KMS-11 (cell line): ENCODE measurements at regions not wholly inside any gene's neighbourhood (a gene's known extent, or its start where the extent isn't known, plus 50 kb on each side); places are given as distances from the start of the nearest gene placed in this dataset.

Experiments used
- H2AFZ ChIP-seq: fragments of 200-600 bp; sonication (generic); 2 replicates; pipeline ENCODE4 v1.6.1; 2016; ENCODE audit warnings: antibody characterized with exemption, mixed run types, low read depth
- H3K27ac ChIP-seq: fragments of 200-600 bp; sonication (generic); 2 replicates; pipeline ENCODE4 v1.6.1; 2016; ENCODE audit warnings: mild to moderate bottlenecking, mixed run types
- H3K27me3 ChIP-seq: fragments of 200-600 bp; sonication (generic); 2 replicates; pipeline ENCODE4 v1.6.1; 2017; ENCODE audit warnings: mild to moderate bottlenecking, low read depth, mixed run types, moderate library complexity; ENCODE audit not compliant: insufficient read depth
- H3K36me3 ChIP-seq: fragments of 200-600 bp; sonication (generic); 2 replicates; pipeline ENCODE4 v1.6.1; 2017; ENCODE audit warnings: mild to moderate bottlenecking, mixed run types; ENCODE audit not compliant: insufficient read depth
- H3K4me1 ChIP-seq: fragments of 200-600 bp; sonication (generic); 2 replicates; pipeline ENCODE4 v1.6.1; 2016; ENCODE audit warnings: mild to moderate bottlenecking, low read depth, mixed run types; ENCODE audit not compliant: poor library complexity, severe bottlenecking
- H3K4me2 ChIP-seq: fragments of 200-600 bp; sonication (generic); 2 replicates; pipeline ENCODE4 v1.7.0; 2016; ENCODE audit warnings: mild to moderate bottlenecking, mixed run types
- H3K4me3 ChIP-seq: fragments of 200-600 bp; sonication (generic); IDR thresholded peaks from 2 replicates; pipeline ENCODE4 v1.6.1; 2017; ENCODE audit warnings: low read depth, low read length, mixed read lengths; ENCODE audit not compliant: insufficient read depth
- H3K79me2 ChIP-seq: fragments of 200-600 bp; sonication (generic); 2 replicates; pipeline ENCODE4 v1.6.1; 2016; ENCODE audit warnings: low read depth, mixed run types; ENCODE audit not compliant: insufficient read depth
- H3K9ac ChIP-seq: fragments of 200-600 bp; sonication (generic); 2 replicates; pipeline ENCODE4 v1.6.1; 2016; ENCODE audit warnings: mild to moderate bottlenecking, mixed run types
- H4K20me1 ChIP-seq: fragments of 200-600 bp; sonication (generic); 2 replicates; pipeline ENCODE4 v1.6.1; 2016; ENCODE audit warnings: mild to moderate bottlenecking, mixed run types; ENCODE audit not compliant: insufficient read depth
- CTCF ChIP-seq: fragments of 200-600 bp; sonication (generic); conservative IDR thresholded peaks from 2 replicates; pipeline ENCODE4 v1.6.1; 2017; ENCODE audit warnings: low read depth, mild to moderate bottlenecking, antibody characterized with exemption, low read length, moderate library complexity, mixed read lengths

- no peaks in the 10 kb centered on the region for H3K36me3 ChIP-seq
- no peaks in the 10 kb centered on the region for H3K27me3 ChIP-seq
- no peak overlapping the region for H3K9ac ChIP-seq
- no peak overlapping the region for H2AFZ ChIP-seq
- H3K79me2 ChIP-seq, result no peaks in the 10 kb centered on the region
- no peak overlapping the region for H3K4me3 ChIP-seq
- no peak overlapping the region for H3K27ac ChIP-seq
- H3K4me1 ChIP-seq, result no peaks in the 10 kb centered on the region
- no peaks in the 10 kb centered on the region for H4K20me1 ChIP-seq
- no peak overlapping the region for H3K4me2 ChIP-seq
- TF ChIP-seq CTCF, result no peak
Observed at GRCh38 chr20:60313191-60313590, 355.0 kb downstream of the CDH26 start.

- Histone ChIP-seq H2AFZ (no peak overlapping the region), H3K4me2 (no peak overlapping the region), H3K4me3 (no peak overlapping the region), H3K79me2 (no peaks in the 10 kb centered on the region), H3K27ac (no peak overlapping the region), H3K9ac (no peak overlapping the region), H4K20me1 (no peaks in the 10 kb centered on the region), H3K4me1 (no peaks in the 10 kb centered on the region), H3K27me3 (no peaks in the 10 kb centered on the region), H3K36me3 (no peaks in the 10 kb centered on the region)
- TF ChIP-seq CTCF, result no peak
Observed at GRCh38 chr20:60313614-60314013, 355.4 kb downstream of the CDH26 start.

- Histone ChIP-seq H3K27me3 (no peaks in the 10 kb centered on the region), H3K36me3 (no peaks in the 10 kb centered on the region), H3K4me3 (no peak overlapping the region), H2AFZ (no peak overlapping the region), H3K79me2 (no peaks in the 10 kb centered on the region), H3K27ac (no peak overlapping the region), H3K9ac (no peak overlapping the region), H4K20me1 (no peaks in the 10 kb centered on the region), H3K4me1 (no peaks in the 10 kb centered on the region), H3K4me2 (no peak overlapping the region)
- TF ChIP-seq CTCF, result no peak
Observed at GRCh38 chr20:60314727-60315126, 356.5 kb downstream of the CDH26 start.

GRCh38 chr20:60316476-60317158, 358.4 kb downstream of the CDH26 start:
- H4K20me1 ChIP-seq, result no peaks in the 10 kb centered on the region
- H3K4me3 ChIP-seq, result no peak overlapping the region
- no peak overlapping the region for H3K9ac ChIP-seq
- H3K27ac ChIP-seq, result no peak overlapping the region
- TF ChIP-seq CTCF, result no peak
- H3K27me3 ChIP-seq, result no peaks in the 10 kb centered on the region
- no peak overlapping the region for H2AFZ ChIP-seq
- no peaks in the 10 kb centered on the region for H3K36me3 ChIP-seq
- peaks cover 11% of the 10 kb centered on the region for H3K4me1 ChIP-seq
- no peak overlapping the region for H3K4me2 ChIP-seq
- H3K79me2 ChIP-seq, result no peaks in the 10 kb centered on the region
